HCT116 (cell line): ENCODE measurements at regions not wholly inside any gene's neighbourhood (a gene's known extent, or its start where the extent isn't known, plus 50 kb on each side); places are given as distances from the start of the nearest gene placed in this dataset.

Experiments used
- ATAC-seq: fragments of 200-7000 bp; cut with Tn5 transposase; 2 replicates; pipeline ENCODE4 v1.9.1; 2020; ENCODE audit warnings: mild to moderate bottlenecking, moderate library complexity
- BruUV-seq: library from RNA; stranded (reverse); fragments of 400-500 nt; replicated peaks from 2 replicates; lab custom pipeline; 2021; lab: Mats Ljungman, UMichigan
- CTCF ChIA-PET: fragments of 300-600 bp; sonication (Branson Sonifier 250); formaldehyde crosslinking; loops from one replicate; lab custom pipeline; 2021; ENCODE audit warnings: antibody characterized with exemption; lab: Charles Lee
- POLR2A ChIA-PET: fragments of 300-600, 350-600 bp; sonication (Branson Sonifier 250); formaldehyde crosslinking; loops from one replicate; lab custom pipeline; 2021; ENCODE audit warnings: antibody characterized with exemption; lab: Charles Lee
- RAD21 ChIA-PET, 2 experiments: fragments of 300-600 bp; sonication (Branson Sonifier 250); formaldehyde crosslinking; loops; one replicate each; lab custom pipeline; 2023; ENCODE audit warnings: low total read pairs in 2 of 2; ENCODE audit not compliant: uncharacterized antibody in 2 of 2, unreplicated experiment in 2 of 2, low non-redundant PET in 1 of 2; lab: Charles Lee
- DNase-seq: peaks from one replicate; pipeline ENCODE4 v3.0.0-alpha.2; 2010; ENCODE audit warnings: low read depth, low spot score
- H2AFZ ChIP-seq: fragments of 200-600 bp; shearing (Covaris generic), sonication (generic); 2 replicates; pipeline ENCODE4 v1.6.1; 2017; ENCODE audit warnings: low read depth, mixed run types, mixed read lengths, antibody characterized with exemption, low read length; ENCODE audit not compliant: poor library complexity, severe bottlenecking
- H3K27ac ChIP-seq: 2 replicates; pipeline ENCODE4 v1.5.1; 2012; ENCODE audit warnings: low read depth, low read length
- H3K27me3 ChIP-seq: fragments of 200-600 bp; sonication (generic); 2 replicates; pipeline ENCODE4 v1.6.1; 2016; ENCODE audit warnings: mixed run types, low read length, mixed read lengths; ENCODE audit not compliant: insufficient read depth
- H3K36me3 ChIP-seq, 2 experiments: fragments of 200-500 bp in 1 of 2; fragments of 200-600 bp in 1 of 2; sonication (Bioruptor generic) in 1 of 2; sonication (generic) in 1 of 2; 2 replicates each; pipeline versions ENCODE4 v1.5.1 to v1.6.1; 2014 to 2016; ENCODE audit warnings: low read length in 2 of 2, inconsistent platforms in 1 of 2, mixed read lengths in 1 of 2, mixed run types in 1 of 2; ENCODE audit not compliant: insufficient read depth in 2 of 2, control insufficient read depth in 1 of 2
- H3K4me1 ChIP-seq, 2 experiments: fragments of 200-600 bp in 1 of 2; sonication (generic) in 1 of 2; 2 replicates each; pipeline versions ENCODE4 v1.5.1 to v1.6.1; 2012 to 2017; ENCODE audit warnings: low read length in 2 of 2, inconsistent platforms in 1 of 2, mild to moderate bottlenecking in 1 of 2, mixed read lengths in 1 of 2, mixed run types in 1 of 2, moderate library complexity in 1 of 2; ENCODE audit not compliant: insufficient read depth in 2 of 2, control insufficient read depth in 1 of 2
- H3K4me2 ChIP-seq: fragments of 200-600 bp; sonication (generic); 2 replicates; pipeline ENCODE4 v1.6.1; 2017; ENCODE audit warnings: mixed run types, low read length, mixed read lengths
- H3K4me3 ChIP-seq, 2 experiments: fragments of 200-600 bp in 1 of 2; sonication (generic) in 1 of 2; replicated peaks in 1 of 2; 2 replicates each; pipeline ENCODE4 v1.5.1; 2011 to 2016; ENCODE audit warnings: low read length in 2 of 2, control low read depth in 1 of 2, low read depth in 1 of 2, mild to moderate bottlenecking in 1 of 2, mixed read lengths in 1 of 2, mixed run types in 1 of 2
- H3K79me2 ChIP-seq: fragments of 200-600 bp; sonication (generic); 2 replicates; pipeline ENCODE4 v1.6.1; 2017; ENCODE audit warnings: mild to moderate bottlenecking, mixed run types, low read length, moderate library complexity, mixed read lengths; ENCODE audit not compliant: insufficient read depth
- H3K9ac ChIP-seq: fragments of 200-600 bp; sonication (generic); 2 replicates; pipeline ENCODE4 v1.6.1; 2016; ENCODE audit warnings: low read length, mixed read lengths
- H3K9me2 ChIP-seq: fragments of 200-600 bp; sonication (generic), shearing (Covaris generic); 2 replicates; pipeline ENCODE4 v1.6.1; 2017; ENCODE audit warnings: mixed run types, mild to moderate bottlenecking, moderate library complexity; ENCODE audit not compliant: insufficient read depth
- H3K9me3 ChIP-seq, 2 experiments: fragments of 200-500 bp in 1 of 2; fragments of 200-600 bp in 1 of 2; sonication (Bioruptor generic) in 1 of 2; sonication (generic) in 1 of 2; 2 replicates each; pipeline ENCODE4 v1.6.1; 2014 to 2017; ENCODE audit warnings: low read length in 2 of 2, mixed read lengths in 2 of 2, inconsistent platforms in 1 of 2, low read depth in 1 of 2, mild to moderate bottlenecking in 1 of 2, mixed run types in 1 of 2, moderate library complexity in 1 of 2; ENCODE audit not compliant: control insufficient read depth in 1 of 2, insufficient read depth in 1 of 2
- H4K20me1 ChIP-seq: fragments of 200-600 bp; sonication (generic), shearing (Covaris generic); 2 replicates; pipeline ENCODE4 v1.6.1; 2017; ENCODE audit warnings: mixed run types, mild to moderate bottlenecking, moderate library complexity; ENCODE audit not compliant: insufficient read depth
- CEBPB ChIP-seq: IDR thresholded peaks from 2 replicates; pipeline ENCODE4 v1.6.1; 2012; ENCODE audit warnings: low read depth
- EGR1 ChIP-seq: IDR thresholded peaks from 2 replicates; pipeline ENCODE4 v1.6.1; 2012; ENCODE audit warnings: low read depth
- EZH2 ChIP-seq: fragments of 200-600 bp; sonication (generic); IDR thresholded peaks from 2 replicates; pipeline ENCODE4 v1.6.1; 2017; ENCODE audit warnings: antibody characterized with exemption, mixed run types
- FOSL1 ChIP-seq: IDR thresholded peaks from 2 replicates; pipeline ENCODE4 v1.6.1; 2012; ENCODE audit warnings: low read depth
- JUND ChIP-seq: IDR thresholded peaks from 2 replicates; pipeline ENCODE4 v1.6.1; 2012
- POLR2A ChIP-seq: IDR thresholded peaks from 2 replicates; pipeline ENCODE4 v1.7.0; 2011; ENCODE audit warnings: borderline replicate concordance; ENCODE audit not compliant: insufficient read depth, insufficient read length; ENCODE audit errors: extremely low read depth
- POLR2AphosphoS5 ChIP-seq: IDR thresholded peaks from 2 replicates; pipeline ENCODE4 v1.6.1; 2011; ENCODE audit warnings: mild to moderate bottlenecking, low read depth, low read length, moderate library complexity
- RAD21 ChIP-seq: IDR thresholded peaks from 2 replicates; pipeline ENCODE4 v1.6.1; 2012; ENCODE audit warnings: low read depth, mild to moderate bottlenecking
- REST ChIP-seq: IDR thresholded peaks from 2 replicates; pipeline ENCODE4 v1.6.1; 2012; ENCODE audit warnings: low read depth
- SIN3A ChIP-seq: IDR thresholded peaks from 2 replicates; pipeline ENCODE4 v1.6.1; 2012; ENCODE audit warnings: low read depth
- TCF7L2 ChIP-seq: IDR thresholded peaks from 2 replicates; pipeline ENCODE4 v1.7.0; 2011; ENCODE audit warnings: borderline replicate concordance, inconsistent platforms; ENCODE audit not compliant: insufficient read depth, insufficient read length; ENCODE audit errors: extremely low read depth
- YY1 ChIP-seq: IDR thresholded peaks from 2 replicates; pipeline ENCODE4 v1.6.1; 2011; ENCODE audit warnings: low read length, low read depth, moderate library complexity, mild to moderate bottlenecking; ENCODE audit not compliant: insufficient replicate concordance; ENCODE audit errors: extremely low read depth
- ZFX ChIP-seq: fragments of 450-650 bp; IDR thresholded peaks from 2 replicates; pipeline ENCODE4 v1.6.1; 2017
- ZNF274 ChIP-seq: fragments of 200-500 bp; sonication (Bioruptor generic); IDR thresholded peaks from 2 replicates; pipeline ENCODE4 v1.6.1; 2014; ENCODE audit warnings: mild to moderate bottlenecking, low read depth, low read length, inconsistent platforms
- intact Hi-C: fragments of 100-400 bp; cut with micrococcal nuclease; formaldehyde crosslinking; loops from 2 replicates; pipeline ENCODE4 v1.10.0; 2022
- TF ChIP-seq, protein P1 (sequence below): IDR thresholded peaks from 2 replicates; pipeline ENCODE4 v1.6.1; 2012

DNA sequence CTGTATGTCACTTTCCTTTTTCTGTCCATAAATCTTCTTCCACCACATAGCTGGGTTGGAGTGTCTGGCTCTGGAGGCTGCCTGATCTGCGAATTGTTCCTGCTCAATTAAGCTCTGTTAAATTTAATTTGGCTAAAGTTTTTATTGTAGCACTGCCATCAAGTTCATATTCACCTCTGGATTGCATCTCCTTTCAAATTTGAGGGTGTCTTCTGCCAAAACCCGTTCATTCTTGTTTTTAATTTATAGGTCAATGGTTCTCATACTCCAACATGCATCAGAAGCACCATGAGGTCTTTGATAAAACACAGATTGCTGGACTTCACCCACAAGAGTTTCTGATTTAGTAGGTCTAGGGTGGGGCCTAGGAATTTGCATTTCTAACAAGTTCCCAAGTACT, 276.5 kb upstream of the NECTIN3 start:
- no peak overlapping the region for H3K4me3 ChIP-seq
- H3K4me2 ChIP-seq: no peak overlapping the region
- TF ChIP-seq POLR2A (no peak), ZFX (no peak)
- DNase-seq (no peak), ATAC-seq (no peak)
- H3K36me3 ChIP-seq: no peaks in the 10 kb centered on the region
- no peaks in the 10 kb centered on the region for H3K4me1 ChIP-seq
- no peaks in the 10 kb centered on the region for H3K9me2 ChIP-seq
- CTCF ChIA-PET: no interaction called here
- POLR2A ChIA-PET: no interaction called here
- no peak overlapping the region for H3K9ac ChIP-seq
- H2AFZ ChIP-seq: no peak overlapping the region
- H3K27me3 ChIP-seq: no peaks in the 10 kb centered on the region
- intact Hi-C loops: no loop called here
- no peaks in the 10 kb centered on the region for H3K9me3 ChIP-seq
- H4K20me1 ChIP-seq: no peaks in the 10 kb centered on the region
- no TSS peak for BruUV-seq
- RAD21 ChIA-PET: no interaction called here
- H3K27ac ChIP-seq: no peak overlapping the region
- H3K79me2 ChIP-seq: no peaks in the 10 kb centered on the region

GRCh38 chr3:110799271-110799670, 272.3 kb upstream of the NECTIN3 start:
- Histone ChIP-seq H3K9me2 (no peaks in the 10 kb centered on the region), H2AFZ (peak overlapping the region; percentile 13), H3K4me1 (no peaks in the 10 kb centered on the region), H3K9ac (no peak overlapping the region), H3K27ac (no peak overlapping the region), H3K4me3 (no peak overlapping the region), H3K36me3 (no peaks in the 10 kb centered on the region), H3K79me2 (no peaks in the 10 kb centered on the region), H4K20me1 (no peaks in the 10 kb centered on the region), H3K4me2 (no peak overlapping the region), H3K9me3 (no peaks in the 10 kb centered on the region), H3K27me3 (no peaks in the 10 kb centered on the region)
- POLR2A ChIA-PET: no interaction called here
- TF ChIP-seq EZH2 (no peak), RAD21 (no peak), REST (no peak), JUND (no peak), POLR2A (no peak), YY1 (no peak), ZFX (no peak), EGR1 (no peak), ZNF274 (no peak), POLR2AphosphoS5 (no peak), FOSL1 (no peak), SIN3A (no peak), TCF7L2 (no peak), CEBPB (no peak)
- TF ChIP-seq, protein P1, sequence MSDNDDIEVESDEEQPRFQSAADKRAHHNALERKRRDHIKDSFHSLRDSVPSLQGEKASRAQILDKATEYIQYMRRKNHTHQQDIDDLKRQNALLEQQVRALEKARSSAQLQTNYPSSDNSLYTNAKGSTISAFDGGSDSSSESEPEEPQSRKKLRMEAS: no peak
- intact Hi-C loops: no loop called here
- DNase-seq (no peak), ATAC-seq (no peak)
- no TSS peak for BruUV-seq
- RAD21 ChIA-PET: no interaction called here
- CTCF ChIA-PET: no interaction called here
